HG02610 (cell line): ENCODE measurements at regions not wholly inside any gene's neighbourhood (a gene's known extent, or its start where the extent isn't known, plus 50 kb on each side); places are given as distances from the start of the nearest gene placed in this dataset.
"Not testable (repeated sequence)": the region's sequence is repeated elsewhere in the genome, so short reads cannot be mapped to it uniquely, and the experiment has no call there.

Experiments used
- ATAC-seq: cut with Tn5 transposase; IDR thresholded peaks from one replicate; pipeline ENCODE4 v1.9.1; 2021; ENCODE audit warnings: mild to moderate bottlenecking, moderate library complexity; ENCODE audit not compliant: unreplicated experiment

GRCh38 chr4:134754301-134755019 is 552.9 kb upstream of the PABPC4L start:
- no peak for ATAC-seq

- ATAC-seq, result no peak
These were observed 551.8 kb upstream of the PABPC4L start for GRCh38 chr4:134753390-134753789.

GRCh38 chr4:134747108-134747805 is 545.7 kb upstream of the PABPC4L start:
- no peak for ATAC-seq

- peak; percentile 58 for ATAC-seq
These were observed 538.7 kb upstream of the PABPC4L start for GRCh38 chr4:134740290-134740689.

GRCh38 chr4:134735901-134736300 is 534.3 kb upstream of the PABPC4L start:
- ATAC-seq, result no peak

GRCh38 chr4:134727696-134728095 is 526.1 kb upstream of the PABPC4L start:
- no peak for ATAC-seq

GRCh38 chr4:134722306-134722705 is 520.7 kb upstream of the PABPC4L start:
- ATAC-seq, result no peak

GRCh38 chr4:134720030-134720429 is 518.4 kb upstream of the PABPC4L start:
- no peak for ATAC-seq

- no peak for ATAC-seq
These were observed 507.0 kb upstream of the PABPC4L start for GRCh38 chr4:134708616-134709015.

- ATAC-seq, result no peak
These were observed 506.4 kb upstream of the PABPC4L start for GRCh38 chr4:134708026-134708425.

- ATAC-seq, result no peak
These were observed 500.8 kb upstream of the PABPC4L start for GRCh38 chr4:134702374-134702773.

- no peak for ATAC-seq
These were observed 498.7 kb upstream of the PABPC4L start for GRCh38 chr4:134700251-134700650.

GRCh38 chr4:134698831-134699230 is 497.2 kb upstream of the PABPC4L start:
- ATAC-seq, result not testable (repeated sequence)

GRCh38 chr4:134695433-134695832 is 493.8 kb upstream of the PABPC4L start:
- no peak for ATAC-seq

- ATAC-seq, result no peak
These were observed 490.3 kb upstream of the PABPC4L start for GRCh38 chr4:134691915-134692314.

GRCh38 chr4:134687646-134688628 is 486.3 kb upstream of the PABPC4L start:
- ATAC-seq, result no peak

- ATAC-seq, result no peak
These were observed 475.7 kb upstream of the PABPC4L start for GRCh38 chr4:134677209-134677814.

- ATAC-seq, result no peak
These were observed 466.6 kb upstream of the PABPC4L start for GRCh38 chr4:134668237-134668636.

- ATAC-seq, result no peak
These were observed 465.1 kb upstream of the PABPC4L start for GRCh38 chr4:134666640-134667039.

- ATAC-seq, result no peak
These were observed 463.8 kb upstream of the PABPC4L start for GRCh38 chr4:134665429-134665828.

GRCh38 chr4:134663742-134664141 is 462.2 kb upstream of the PABPC4L start:
- no peak for ATAC-seq
